Umbilical cord (tissue), 1 donor: ENCODE measurements at regions not wholly inside any gene's neighbourhood (a gene's known extent, or its start where the extent isn't known, plus 50 kb on each side); places are given as distances from the start of the nearest gene placed in this dataset.
"Not testable (repeated sequence)": the region's sequence is repeated elsewhere in the genome, so short reads cannot be mapped to it uniquely, and the experiment has no call there.

ENCODE experiments used
- DNase-seq: peaks from one replicate; pipeline ENCODE4 v3.0.0-alpha.2; 2015; ENCODE audit warnings: low spot score

- DNase-seq: no peak
Observed at GRCh38 chr9:26165426-26165825, 487.2 kb upstream of the TUSC1 start.

GRCh38 chr9:26163931-26164330 is 485.7 kb upstream of the TUSC1 start:
- DNase-seq: no peak

GRCh38 chr9:26159575-26160392 is 481.5 kb upstream of the TUSC1 start:
- no peak for DNase-seq

GRCh38 chr9:26158631-26159150 is 480.4 kb upstream of the TUSC1 start:
- DNase-seq: no peak

- DNase-seq: no peak
Observed at GRCh38 chr9:26157411-26157810, 479.2 kb upstream of the TUSC1 start.

GRCh38 chr9:26152350-26152749 is 474.1 kb upstream of the TUSC1 start:
- no peak for DNase-seq

GRCh38 chr9:26148128-26148527 is 469.9 kb upstream of the TUSC1 start:
- DNase-seq: no peak

GRCh38 chr9:26145938-26146337 is 467.7 kb upstream of the TUSC1 start:
- no peak for DNase-seq

GRCh38 chr9:26142631-26143030 is 464.4 kb upstream of the TUSC1 start:
- no peak for DNase-seq

- no peak for DNase-seq
Observed at GRCh38 chr9:26142201-26142600, 464.0 kb upstream of the TUSC1 start.

GRCh38 chr9:26133537-26133936 is 455.3 kb upstream of the TUSC1 start:
- no peak for DNase-seq

GRCh38 chr9:26132746-26133312 is 454.6 kb upstream of the TUSC1 start:
- no peak for DNase-seq

- no peak for DNase-seq
Observed at GRCh38 chr9:26131886-26132285, 453.6 kb upstream of the TUSC1 start.

GRCh38 chr9:26129217-26129616 is 451.0 kb upstream of the TUSC1 start:
- DNase-seq: no peak

- no peak for DNase-seq
Observed at GRCh38 chr9:26125693-26126092, 447.4 kb upstream of the TUSC1 start.

GRCh38 chr9:26116085-26116484 is 437.8 kb upstream of the TUSC1 start:
- DNase-seq: not testable (repeated sequence)

GRCh38 chr9:26112724-26113123 is 434.5 kb upstream of the TUSC1 start:
- no peak for DNase-seq

GRCh38 chr9:26086396-26086795 is 408.2 kb upstream of the TUSC1 start:
- no peak for DNase-seq

GRCh38 chr9:26081847-26082246 is 403.6 kb upstream of the TUSC1 start:
- DNase-seq: no peak

- no peak for DNase-seq
Observed at GRCh38 chr9:26078706-26079105, 400.5 kb upstream of the TUSC1 start.

GRCh38 chr9:26077860-26078259 is 399.6 kb upstream of the TUSC1 start:
- DNase-seq: no peak

- no peak for DNase-seq
Observed at GRCh38 chr9:26067608-26068007, 389.4 kb upstream of the TUSC1 start.

- DNase-seq: no peak
Observed at GRCh38 chr9:26066237-26066636, 388.0 kb upstream of the TUSC1 start.
